A673 (cell line): ENCODE measurements at regions not wholly inside any gene's neighbourhood (a gene's known extent, or its start where the extent isn't known, plus 50 kb on each side); places are given as distances from the start of the nearest gene placed in this dataset.

Experiments
- CTCF ChIP-seq: fragments of 300-800, 200-600 bp; sonication (generic); conservative IDR thresholded peaks from 2 replicates; pipeline ENCODE4 v1.5.1; 2017; ENCODE audit warnings: low read depth, mild to moderate bottlenecking, antibody characterized with exemption, low read length, moderate library complexity, mixed read lengths
- EZH2 ChIP-seq: fragments of 200-600 bp; sonication (generic); IDR thresholded peaks from 2 replicates; pipeline ENCODE4 v1.6.1; 2017; ENCODE audit warnings: borderline replicate concordance, low read depth, mild to moderate bottlenecking, mixed read lengths, antibody characterized with exemption, low read length; ENCODE audit not compliant: poor library complexity, severe bottlenecking

GRCh38 chr9:587527-587926, 254.0 kb upstream of the DMRT1 start:
- TF ChIP-seq EZH2: no peak
- TF ChIP-seq CTCF: no peak
